Omental fat pad (tissue), 3 donors: ENCODE measurements at regions not wholly inside any gene's neighbourhood (a gene's known extent, or its start where the extent isn't known, plus 50 kb on each side); places are given as distances from the start of the nearest gene placed in this dataset.

Experiments
- ATAC-seq: fragments of 150-250 bp; one replicate; pipeline ENCODE4 v1.9.1; 2016; ENCODE audit warnings: mild to moderate bottlenecking, moderate library complexity; ENCODE audit not compliant: low FRiP score
- DNase-seq: peaks from one replicate; pipeline ENCODE4 v3.0.0-alpha.2; 2019; ENCODE audit warnings: low spot score
- CTCF ChIP-seq, 3 donors: fragments of 450-650 bp; IDR thresholded peaks; one replicate each; pipeline ENCODE4 v1.5.1; 2016 to 2017; ENCODE audit warnings: antibody characterized with exemption in 3 of 3, mild to moderate bottlenecking in 3 of 3, moderate library complexity in 2 of 3

GRCh38 chr4:171031338-171031737 is 781.9 kb upstream of the GALNTL6 start:
- DNase-seq (no peak), ATAC-seq (no peak)
- no peak for TF ChIP-seq CTCF (IDR thresholded peaks at IDR 0.05)

- DNase-seq = no peak
- TF ChIP-seq CTCF (IDR thresholded peaks at IDR 0.05) = no peak
- ATAC-seq = no peak
These were observed 787.4 kb upstream of the GALNTL6 start for GRCh38 chr4:171025776-171026175.

- no peak for DNase-seq
- TF ChIP-seq CTCF (IDR thresholded peaks at IDR 0.05) = no peak
These were observed 787.9 kb upstream of the GALNTL6 start for GRCh38 chr4:171025343-171025742.

GRCh38 chr4:171024720-171025303 is 788.4 kb upstream of the GALNTL6 start:
- ATAC-seq = no peak
- no peak for DNase-seq
- TF ChIP-seq CTCF (IDR thresholded peaks at IDR 0.05) = no peak

More at GRCh38 chr4:171025343-171025742, 787.9 kb upstream of the GALNTL6 start:
- no peak for ATAC-seq

GRCh38 chr4:171022824-171023230 is 790.4 kb upstream of the GALNTL6 start:
- no peak for TF ChIP-seq CTCF (IDR thresholded peaks at IDR 0.05)
- DNase-seq (no peak), ATAC-seq (no peak)

GRCh38 chr4:171017593-171017992 is 795.6 kb upstream of the GALNTL6 start:
- no peak for DNase-seq
- no peak for ATAC-seq
- TF ChIP-seq CTCF (IDR thresholded peaks at IDR 0.05) = no peak

GRCh38 chr4:171016145-171016544 is 797.1 kb upstream of the GALNTL6 start:
- TF ChIP-seq CTCF (IDR thresholded peaks at IDR 0.05) = no peak
- ATAC-seq (no peak), DNase-seq (no peak)
